GM20000 (cell line): ENCODE measurements at regions not wholly inside any gene's neighbourhood (a gene's known extent, or its start where the extent isn't known, plus 50 kb on each side); places are given as distances from the start of the nearest gene placed in this dataset.
"Not testable (repeated sequence)": the region's sequence is repeated elsewhere in the genome, so short reads cannot be mapped to it uniquely, and the experiment has no call there.

Source experiments
- DNase-seq: peaks from one replicate; pipeline ENCODE4 v3.0.0; 2012; ENCODE audit warnings: low spot score
- CTCF ChIP-seq: IDR thresholded peaks from 2 replicates; pipeline ENCODE4 v1.5.1; 2012; ENCODE audit warnings: mild to moderate bottlenecking, control low read depth; ENCODE audit errors: extremely low read depth, missing control alignments

- no peak for TF ChIP-seq CTCF
- DNase-seq: no peak
Measured at GRCh38 chr13:69618838-69619237, 488.8 kb upstream of the ATXN8OS start.

- TF ChIP-seq CTCF: no peak
Measured at GRCh38 chr13:69618393-69618792, 489.2 kb upstream of the ATXN8OS start.

GRCh38 chr13:69617587-69617986 is 490.0 kb upstream of the ATXN8OS start:
- no peak for DNase-seq
- no peak for TF ChIP-seq CTCF

More at GRCh38 chr13:69618393-69618792, 489.2 kb upstream of the ATXN8OS start:
- no peak for DNase-seq

- DNase-seq: no peak
- TF ChIP-seq CTCF: no peak
Measured at GRCh38 chr13:69616396-69616795, 491.2 kb upstream of the ATXN8OS start.

- DNase-seq: not testable (repeated sequence)
Measured at GRCh38 chr13:69615055-69615454, 492.6 kb upstream of the ATXN8OS start.

GRCh38 chr13:69604698-69605097 is 502.9 kb upstream of the ATXN8OS start:
- TF ChIP-seq CTCF: no peak
- no peak for DNase-seq

GRCh38 chr13:69603144-69603853 is 504.3 kb upstream of the ATXN8OS start:
- DNase-seq: no peak
- TF ChIP-seq CTCF: no peak

GRCh38 chr13:69601661-69602060 is 506.0 kb upstream of the ATXN8OS start:
- DNase-seq: no peak
- no peak for TF ChIP-seq CTCF
